HG02678 (cell line): ENCODE measurements at regions not wholly inside any gene's neighbourhood (a gene's known extent, or its start where the extent isn't known, plus 50 kb on each side); places are given as distances from the start of the nearest gene placed in this dataset.

Experiments
- ATAC-seq: cut with Tn5 transposase; IDR thresholded peaks from one replicate; pipeline ENCODE4 v1.9.1; 2021; ENCODE audit warnings: mild to moderate bottlenecking, moderate library complexity; ENCODE audit not compliant: unreplicated experiment

GRCh38 chr2:831622-832021, 119.0 kb upstream of the SNTG2 start:
- ATAC-seq, result no peak

GRCh38 chr2:831225-831536, 119.5 kb upstream of the SNTG2 start:
- ATAC-seq, result no peak

- ATAC-seq, result no peak
Observed at GRCh38 chr2:830419-831224, 120.0 kb upstream of the SNTG2 start.

- ATAC-seq, result no peak
Observed at GRCh38 chr2:829047-829446, 121.6 kb upstream of the SNTG2 start.

GRCh38 chr2:824954-825353, 125.7 kb upstream of the SNTG2 start:
- ATAC-seq, result no peak

GRCh38 chr2:824524-824923, 126.1 kb upstream of the SNTG2 start:
- no peak for ATAC-seq

GRCh38 chr2:821546-821945, 129.1 kb upstream of the SNTG2 start:
- no peak for ATAC-seq

- ATAC-seq, result no peak
Observed at GRCh38 chr2:819601-820000, 131.0 kb upstream of the SNTG2 start.

GRCh38 chr2:819121-819520, 131.5 kb upstream of the SNTG2 start:
- ATAC-seq, result no peak

GRCh38 chr2:817336-818015, 133.2 kb upstream of the SNTG2 start:
- ATAC-seq, result no peak

- no peak for ATAC-seq
Observed at GRCh38 chr2:816278-816677, 134.4 kb upstream of the SNTG2 start.

GRCh38 chr2:810397-810796, 133.2 kb upstream of the TMEM18 start:
- no peak for ATAC-seq

GRCh38 chr2:807300-807699, 130.1 kb upstream of the TMEM18 start:
- ATAC-seq, result no peak

GRCh38 chr2:805664-806063, 128.5 kb upstream of the TMEM18 start:
- ATAC-seq, result no peak

GRCh38 chr2:797993-798392, 120.8 kb upstream of the TMEM18 start:
- no peak for ATAC-seq

- ATAC-seq, result no peak
Observed at GRCh38 chr2:797556-797955, 120.3 kb upstream of the TMEM18 start.

- ATAC-seq, result no peak
Observed at GRCh38 chr2:796141-796985, 119.2 kb upstream of the TMEM18 start.

- no peak for ATAC-seq
Observed at GRCh38 chr2:795531-796041, 118.4 kb upstream of the TMEM18 start.

- no peak for ATAC-seq
Observed at GRCh38 chr2:794554-795241, 117.5 kb upstream of the TMEM18 start.

GRCh38 chr2:793236-793635, 116.0 kb upstream of the TMEM18 start:
- ATAC-seq, result no peak

- ATAC-seq, result no peak
Observed at GRCh38 chr2:792687-793086, 115.5 kb upstream of the TMEM18 start.
